ENCODE measurements at regions not wholly inside any gene's neighbourhood (a gene's known extent, or its start where the extent isn't known, plus 50 kb on each side); places are given as distances from the start of the nearest gene placed in this dataset.
"Not testable (repeated sequence)": the region's sequence is repeated elsewhere in the genome, so short reads cannot be mapped to it uniquely, and the experiment has no call there.

GRCh38 chr2:91587098-91587497 lies 2895.6 kb downstream of the RPIA start:
- H3K36me3 ChIP-seq (ENCODE audit: control insufficient read depth, insufficient read depth, low read length); H3K4me3 ChIP-seq (ENCODE audit: low read depth, low read length); DNase-seq (ENCODE audit: low read depth): not testable (repeated sequence)
- H3K27me3 ChIP-seq (ENCODE audit: control insufficient read depth, insufficient read depth, low read length) = peaks cover 15% of the 10 kb centered on the region

- H3K4me3 ChIP-seq (ENCODE audit: low read depth, low read length); DNase-seq (ENCODE audit: low read depth); H3K36me3 ChIP-seq (ENCODE audit: control insufficient read depth, insufficient read depth, low read length): not testable (repeated sequence)
- H3K27me3 ChIP-seq (ENCODE audit: control insufficient read depth, insufficient read depth, low read length) = peaks cover 15% of the 10 kb centered on the region
Observed at GRCh38 chr2:91587908-91588535, 2896.5 kb downstream of the RPIA start.

- not testable (repeated sequence) for H3K4me3 ChIP-seq (ENCODE audit: low read depth, low read length); DNase-seq (ENCODE audit: low read depth); H3K36me3 ChIP-seq (ENCODE audit: control insufficient read depth, insufficient read depth, low read length)
- H3K27me3 ChIP-seq (ENCODE audit: control insufficient read depth, insufficient read depth, low read length) = peaks cover 15% of the 10 kb centered on the region
Observed at GRCh38 chr2:91588782-91589223, 2897.3 kb downstream of the RPIA start.

GRCh38 chr2:91589454-91590328 lies 2898.2 kb downstream of the RPIA start:
- not testable (repeated sequence) for H3K36me3 ChIP-seq (ENCODE audit: control insufficient read depth, insufficient read depth, low read length); DNase-seq (ENCODE audit: low read depth); H3K4me3 ChIP-seq (ENCODE audit: low read depth, low read length)
- H3K27me3 ChIP-seq (ENCODE audit: control insufficient read depth, insufficient read depth, low read length) = peaks cover 15% of the 10 kb centered on the region

GRCh38 chr2:91590381-91590780 lies 2898.9 kb downstream of the RPIA start:
- H3K4me3 ChIP-seq (ENCODE audit: low read depth, low read length); DNase-seq (ENCODE audit: low read depth); H3K36me3 ChIP-seq (ENCODE audit: control insufficient read depth, insufficient read depth, low read length): not testable (repeated sequence)
- peaks cover 15% of the 10 kb centered on the region for H3K27me3 ChIP-seq (ENCODE audit: control insufficient read depth, insufficient read depth, low read length)

GRCh38 chr2:91591066-91591465 lies 2899.6 kb downstream of the RPIA start:
- peaks cover 15% of the 10 kb centered on the region for H3K27me3 ChIP-seq (ENCODE audit: control insufficient read depth, insufficient read depth, low read length)
- not testable (repeated sequence) for DNase-seq (ENCODE audit: low read depth); H3K4me3 ChIP-seq (ENCODE audit: low read depth, low read length); H3K36me3 ChIP-seq (ENCODE audit: control insufficient read depth, insufficient read depth, low read length)

- H3K27me3 ChIP-seq (ENCODE audit: control insufficient read depth, insufficient read depth, low read length); H3K36me3 ChIP-seq (ENCODE audit: control insufficient read depth, insufficient read depth, low read length); H3K4me3 ChIP-seq (ENCODE audit: low read depth, low read length); DNase-seq (ENCODE audit: low read depth): not testable (repeated sequence)
Observed at GRCh38 chr2:91597436-91597835, 2906.0 kb downstream of the RPIA start.

- not testable (repeated sequence) for DNase-seq (ENCODE audit: low read depth); H3K27me3 ChIP-seq (ENCODE audit: control insufficient read depth, insufficient read depth, low read length); H3K4me3 ChIP-seq (ENCODE audit: low read depth, low read length); H3K36me3 ChIP-seq (ENCODE audit: control insufficient read depth, insufficient read depth, low read length)
Observed at GRCh38 chr2:91598519-91598918, 2907.0 kb downstream of the RPIA start.

- not testable (repeated sequence) for DNase-seq (ENCODE audit: low read depth); H3K4me3 ChIP-seq (ENCODE audit: low read depth, low read length); H3K36me3 ChIP-seq (ENCODE audit: control insufficient read depth, insufficient read depth, low read length); H3K27me3 ChIP-seq (ENCODE audit: control insufficient read depth, insufficient read depth, low read length)
Observed at GRCh38 chr2:91599000-91599399, 2907.5 kb downstream of the RPIA start.

GRCh38 chr2:91602860-91603259 lies 2911.4 kb downstream of the RPIA start:
- not testable (repeated sequence) for DNase-seq (ENCODE audit: low read depth); H3K4me3 ChIP-seq (ENCODE audit: low read depth, low read length); H3K36me3 ChIP-seq (ENCODE audit: control insufficient read depth, insufficient read depth, low read length); H3K27me3 ChIP-seq (ENCODE audit: control insufficient read depth, insufficient read depth, low read length)

- not testable (repeated sequence) for DNase-seq (ENCODE audit: low read depth); H3K4me3 ChIP-seq (ENCODE audit: low read depth, low read length); H3K27me3 ChIP-seq (ENCODE audit: control insufficient read depth, insufficient read depth, low read length); H3K36me3 ChIP-seq (ENCODE audit: control insufficient read depth, insufficient read depth, low read length)
Observed at GRCh38 chr2:91603996-91604395, 2912.5 kb downstream of the RPIA start.

- H3K4me3 ChIP-seq (ENCODE audit: low read depth, low read length); DNase-seq (ENCODE audit: low read depth); H3K36me3 ChIP-seq (ENCODE audit: control insufficient read depth, insufficient read depth, low read length): not testable (repeated sequence)
Observed at GRCh38 chr2:91604629-91605028, 2913.2 kb downstream of the RPIA start.

GRCh38 chr2:91623739-91624138 lies 2932.3 kb downstream of the RPIA start:
- not testable (repeated sequence) for H3K27me3 ChIP-seq (ENCODE audit: control insufficient read depth, insufficient read depth, low read length); H3K4me3 ChIP-seq (ENCODE audit: low read depth, low read length); DNase-seq (ENCODE audit: low read depth); H3K36me3 ChIP-seq (ENCODE audit: control insufficient read depth, insufficient read depth, low read length)

More at GRCh38 chr2:91604629-91605028, 2913.2 kb downstream of the RPIA start:
- H3K27me3 ChIP-seq (ENCODE audit: control insufficient read depth, insufficient read depth, low read length) = not testable (repeated sequence)

- not testable (repeated sequence) for H3K36me3 ChIP-seq (ENCODE audit: control insufficient read depth, insufficient read depth, low read length); H3K4me3 ChIP-seq (ENCODE audit: low read depth, low read length); DNase-seq (ENCODE audit: low read depth); H3K27me3 ChIP-seq (ENCODE audit: control insufficient read depth, insufficient read depth, low read length)
Observed at GRCh38 chr2:91628471-91628870, 2937.0 kb downstream of the RPIA start.

- not testable (repeated sequence) for DNase-seq (ENCODE audit: low read depth); H3K36me3 ChIP-seq (ENCODE audit: control insufficient read depth, insufficient read depth, low read length); H3K27me3 ChIP-seq (ENCODE audit: control insufficient read depth, insufficient read depth, low read length); H3K4me3 ChIP-seq (ENCODE audit: low read depth, low read length)
Observed at GRCh38 chr2:91657193-91657592, 2965.7 kb downstream of the RPIA start.
